H1 (cell line): ENCODE measurements at regions not wholly inside any gene's neighbourhood (a gene's known extent, or its start where the extent isn't known, plus 50 kb on each side); places are given as distances from the start of the nearest gene placed in this dataset.

ENCODE experiments used
- CTCF ChIA-PET: fragments of 300-600 bp; sonication (Branson Sonifier 250); formaldehyde crosslinking; loops from one replicate; lab custom pipeline; 2021; ENCODE audit not compliant: partially characterized antibody; lab: Charles Lee
- POLR2A ChIA-PET: fragments of 300-600 bp; sonication (Branson Sonifier 250); formaldehyde crosslinking; loops from one replicate; lab custom pipeline; 2021; ENCODE audit warnings: inconsistent platforms; ENCODE audit not compliant: partially characterized antibody; lab: Charles Lee
- DNase-seq, 2 experiments: peaks; one replicate each; pipeline versions ENCODE4 v3.0.0 to v3.0.0-alpha.2; 2010 to 2022; ENCODE audit warnings: low spot score in 2 of 2, low read depth in 1 of 2, mixed read lengths in 1 of 2
- FAIRE-seq: peaks from 2 replicates; lab custom pipeline; 2011; peaks lifted over from hg19 to GRCh38; lab: Jason Lieb, UNC
- H2AFZ ChIP-seq: 2 replicates; pipeline ENCODE4 v1.8.1; 2012; ENCODE audit warnings: low read length, inconsistent platforms
- H2AK5ac ChIP-seq: 2 replicates; pipeline ENCODE4 v1.6.1; 2013; ENCODE audit warnings: low read depth, low read length
- H2BK120ac ChIP-seq: replicated peaks from 2 replicates; pipeline ENCODE3; 2013; ENCODE audit warnings: low read depth, low read length, inconsistent platforms
- H2BK12ac ChIP-seq: 2 replicates; pipeline ENCODE4 v1.6.1; 2013; ENCODE audit warnings: low read depth, low read length
- H2BK15ac ChIP-seq: 2 replicates; pipeline ENCODE4 v1.6.1; 2013; ENCODE audit warnings: low read length
- H2BK20ac ChIP-seq: 2 replicates; pipeline ENCODE4 v1.6.1; 2013; ENCODE audit warnings: low read length
- H2BK5ac ChIP-seq: 2 replicates; pipeline ENCODE4 v1.6.1; 2013; ENCODE audit warnings: low read depth, low read length
- H3K14ac ChIP-seq: 2 replicates; pipeline ENCODE4 v1.6.1; 2013; ENCODE audit warnings: inconsistent platforms; ENCODE audit not compliant: insufficient read length
- H3K18ac ChIP-seq: 2 replicates; pipeline ENCODE4 v1.6.1; 2013; ENCODE audit warnings: low read length; ENCODE audit errors: extremely low read depth
- H3K23ac ChIP-seq: 2 replicates; pipeline ENCODE4 v1.6.1; 2013; ENCODE audit warnings: inconsistent platforms; ENCODE audit not compliant: insufficient read length
- H3K23me2 ChIP-seq: 2 replicates; pipeline ENCODE4 v1.6.1; 2013; ENCODE audit warnings: low read depth, low read length
- H3K27ac ChIP-seq: 2 replicates; pipeline ENCODE4 v1.6.1; 2011; ENCODE audit warnings: low read depth, low read length, inconsistent platforms
- H3K27me3 ChIP-seq, 4 experiments: replicated peaks in 1 of 4; 1 replicate in 1 of 4; 2 replicates in 3 of 4; pipeline versions ENCODE4 v1.6.1 to v1.8.1; 2011 to 2013; ENCODE audit warnings: low read length in 3 of 4, mild to moderate bottlenecking in 3 of 4, inconsistent platforms in 2 of 4, mixed read lengths in 2 of 4, moderate library complexity in 1 of 4; ENCODE audit not compliant: control insufficient read depth in 3 of 4, insufficient read depth in 3 of 4; ENCODE audit errors: extremely low read depth in 1 of 4
- H3K36me3 ChIP-seq, 4 experiments: 2 replicates each; pipeline versions ENCODE4 v1.6.1 to v1.8.1; 2011 to 2013; ENCODE audit warnings: mild to moderate bottlenecking in 4 of 4, low read length in 3 of 4, moderate library complexity in 2 of 4, control low read depth in 1 of 4, inconsistent platforms in 1 of 4; ENCODE audit not compliant: insufficient read depth in 4 of 4, control insufficient read depth in 2 of 4
- H3K4ac ChIP-seq: replicated peaks from 2 replicates; pipeline ENCODE3; 2013; ENCODE audit warnings: low read length, low read depth, mixed read lengths, inconsistent platforms; ENCODE audit not compliant: insufficient read length
- H3K4me1 ChIP-seq, 4 experiments: replicated peaks in 1 of 4; 1 replicate in 1 of 4; 2 replicates in 3 of 4; pipeline versions ENCODE4 v1.6.1 to v1.8.1; 2011 to 2013; ENCODE audit warnings: low read length in 3 of 4, inconsistent platforms in 2 of 4, mixed read lengths in 1 of 4; ENCODE audit not compliant: insufficient read depth in 4 of 4, control insufficient read depth in 3 of 4
- H3K4me2 ChIP-seq, 2 experiments: 2 replicates each; pipeline versions ENCODE4 v1.6.1 to v1.8.1; 2011 to 2013; ENCODE audit warnings: low read depth in 2 of 2, low read length in 2 of 2, control low read depth in 1 of 2, inconsistent platforms in 1 of 2, mild to moderate bottlenecking in 1 of 2; ENCODE audit not compliant: insufficient read depth in 1 of 2
- H3K4me3 ChIP-seq, 4 experiments: fragments of 200-600, 300-600 bp in 1 of 4; sonication (generic), shearing (Covaris generic), sonication (Bioruptor Twin) in 1 of 4; 2 replicates each; pipeline versions ENCODE4 v1.5.1 to v1.8.1; 2011 to 2016; ENCODE audit warnings: low read length in 4 of 4, low read depth in 3 of 4, control low read depth in 2 of 4, inconsistent platforms in 2 of 4, mild to moderate bottlenecking in 2 of 4, mixed read lengths in 1 of 4, moderate library complexity in 1 of 4; ENCODE audit not compliant: insufficient read depth in 2 of 4; ENCODE audit errors: extremely low read depth in 1 of 4
- H3K56ac ChIP-seq: replicated peaks from 2 replicates; pipeline ENCODE3; 2013; ENCODE audit warnings: low read depth, mild to moderate bottlenecking, mixed read lengths, low read length, inconsistent platforms; ENCODE audit not compliant: insufficient read length
- H3K79me1 ChIP-seq: 2 replicates; pipeline ENCODE4 v1.6.1; 2013; ENCODE audit warnings: low read depth, low read length, control low read depth
- H3K79me2 ChIP-seq, 2 experiments: 2 replicates each; pipeline versions ENCODE4 v1.6.1 to v1.8.1; 2012 to 2013; ENCODE audit warnings: low read length in 2 of 2, mild to moderate bottlenecking in 2 of 2, inconsistent platforms in 1 of 2; ENCODE audit not compliant: insufficient read depth in 2 of 2, control insufficient read depth in 1 of 2
- H3K9ac ChIP-seq, 4 experiments: replicated peaks in 1 of 4; 1 replicate in 1 of 4; 2 replicates in 3 of 4; pipeline versions ENCODE4 v1.6.1 to v1.8.1; 2011 to 2013; ENCODE audit warnings: low read depth in 3 of 4, low read length in 3 of 4, control low read depth in 2 of 4, mild to moderate bottlenecking in 2 of 4, moderate library complexity in 2 of 4, inconsistent platforms in 1 of 4; ENCODE audit errors: extremely low read depth in 1 of 4
- H3K9me3 ChIP-seq, 2 experiments: 2 replicates each; pipeline versions ENCODE4 v1.6.1 to v1.8.1; 2012 to 2013; ENCODE audit warnings: mild to moderate bottlenecking in 2 of 2, moderate library complexity in 2 of 2, control low read depth in 1 of 2, inconsistent platforms in 1 of 2, low read depth in 1 of 2, low read length in 1 of 2, mixed read lengths in 1 of 2; ENCODE audit not compliant: insufficient read depth in 2 of 2
- H4K20me1 ChIP-seq, 2 experiments: replicated peaks in 1 of 2; 2 replicates each; pipeline versions ENCODE3 to v1.8.1; 2011 to 2013; ENCODE audit warnings: inconsistent platforms in 2 of 2, low read length in 2 of 2, mild to moderate bottlenecking in 1 of 2; ENCODE audit not compliant: insufficient read depth in 2 of 2, control insufficient read depth in 1 of 2
- H4K5ac ChIP-seq: 2 replicates; pipeline ENCODE4 v1.6.1; 2013; ENCODE audit warnings: low read length, low read depth, mixed read lengths, inconsistent platforms; ENCODE audit not compliant: insufficient read length
- H4K8ac ChIP-seq: 2 replicates; pipeline ENCODE4 v1.8.0; 2013; ENCODE audit warnings: mild to moderate bottlenecking, moderate library complexity, low read length, inconsistent platforms; ENCODE audit not compliant: insufficient read depth; ENCODE audit errors: extremely low read depth
- H4K91ac ChIP-seq: replicated peaks from 2 replicates; pipeline ENCODE3; 2013; ENCODE audit warnings: low read length, mixed read lengths, inconsistent platforms; ENCODE audit not compliant: insufficient read length
- RFX5 ChIP-seq: IDR thresholded peaks from 2 replicates; pipeline ENCODE4 v1.6.1; 2011; ENCODE audit warnings: low read depth, low read length, improper control_type of control experiment, borderline replicate concordance
- RXRA ChIP-seq: IDR thresholded peaks from 2 replicates; pipeline ENCODE4 v1.6.1; 2011; ENCODE audit warnings: low read depth, mild to moderate bottlenecking, low read length, moderate library complexity; ENCODE audit not compliant: insufficient read depth
- SIN3A ChIP-seq, 2 experiments: IDR thresholded peaks in 1 of 2; conservative IDR thresholded peaks in 1 of 2; 2 replicates each; pipeline ENCODE4 v1.6.1; 2011 to 2012; ENCODE audit warnings: low read length in 2 of 2, improper control_type of control experiment in 1 of 2, low read depth in 1 of 2, mild to moderate bottlenecking in 1 of 2
- SRF ChIP-seq: IDR thresholded peaks from 2 replicates; pipeline ENCODE4 v1.6.1; 2011; ENCODE audit warnings: mild to moderate bottlenecking, low read depth, low read length, moderate library complexity
- TBP ChIP-seq: IDR thresholded peaks from 2 replicates; pipeline ENCODE4 v1.6.1; 2011; ENCODE audit warnings: low read depth, low read length, improper control_type of control experiment
- WGBS, 2 experiments: shearing (Covaris generic) in 1 of 2; methylation state at CpG; one replicate each; pipeline versions ENCODE4 v1.1.6 to v1.1.7; 2013 to 2015; ENCODE audit warnings: low lambda C conversion rate in 2 of 2, mixed read lengths in 2 of 2, inconsistent platforms in 1 of 2, low coverage in 1 of 2, missing lambda C conversion rate in 1 of 2; ENCODE audit not compliant: insufficient replicate concordance in 2 of 2, insufficient coverage in 1 of 2, insufficient read length in 1 of 2; ENCODE audit errors: extremely low coverage in 1 of 2, missing lambda C conversion rate in 1 of 2; 5-methylcytosine and 5-hydroxymethylcytosine counted together
- TF ChIP-seq, protein P1 (sequence below): IDR thresholded peaks from 2 replicates; pipeline ENCODE4 v1.6.1; 2012; ENCODE audit warnings: inconsistent platforms

DNA sequence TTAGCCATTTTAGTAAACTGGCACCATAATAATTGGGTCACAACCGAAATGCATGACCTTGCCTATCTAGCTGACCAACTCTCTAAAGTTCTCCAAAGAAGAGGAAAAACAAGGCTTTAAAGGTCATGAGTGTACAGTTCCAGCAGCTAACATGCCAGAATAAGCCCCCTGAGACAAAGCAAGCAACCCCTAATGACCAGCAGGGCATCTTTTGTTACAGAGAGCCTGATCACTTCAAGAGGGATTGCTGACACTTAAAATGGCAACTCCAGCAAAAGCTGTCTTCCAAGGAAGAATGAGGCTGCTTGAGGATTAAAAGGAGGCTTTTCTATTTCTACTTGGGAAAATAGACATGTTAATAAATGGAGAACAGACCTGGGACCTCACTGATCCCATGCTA lies 213.6 kb downstream of the CDC14C start:
- POLR2A ChIA-PET = no interaction called here
- DNase-seq = no peak

More for the DNA sequence above, 213.6 kb downstream of the CDC14C start:
- no peak overlapping the region for H3K18ac ChIP-seq
- no peaks in the 10 kb centered on the region for H3K27me3 ChIP-seq
- no peak for FAIRE-seq
- H4K20me1 ChIP-seq = no peaks in the 10 kb centered on the region
- no peaks in the 10 kb centered on the region for H3K79me1 ChIP-seq
- no peak overlapping the region for H2BK20ac ChIP-seq
- H3K4me2 ChIP-seq = no peak overlapping the region
- TF ChIP-seq SIN3A (conservative IDR thresholded peaks at IDR 0.05 in 1 of 2, IDR thresholded peaks at IDR 0.05 in 1 of 2; ENCODE audit: low read depth in 1 of 2, low read length in 2 of 2) (no peak), RXRA (no peak), RFX5 (no peak), SRF (no peak), TBP (no peak)
- TF ChIP-seq, protein P1, sequence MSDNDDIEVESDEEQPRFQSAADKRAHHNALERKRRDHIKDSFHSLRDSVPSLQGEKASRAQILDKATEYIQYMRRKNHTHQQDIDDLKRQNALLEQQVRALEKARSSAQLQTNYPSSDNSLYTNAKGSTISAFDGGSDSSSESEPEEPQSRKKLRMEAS = no peak
- H3K23me2 ChIP-seq = no peaks in the 10 kb centered on the region
- no peak overlapping the region for H3K14ac ChIP-seq
- no peak overlapping the region for H3K4me3 ChIP-seq
- H3K27ac ChIP-seq = no peak overlapping the region
- no peak overlapping the region for H3K56ac ChIP-seq
- no peaks in the 10 kb centered on the region for H3K9me3 ChIP-seq
- no peak overlapping the region for H3K23ac ChIP-seq
- no peak overlapping the region for H2BK120ac ChIP-seq
- H2BK5ac ChIP-seq = no peak overlapping the region
- H3K4ac ChIP-seq = no peak overlapping the region
- peak overlapping the region; percentile 49; the same call in 1 of the 2 replicates for H2AFZ ChIP-seq
- CTCF ChIA-PET = interaction anchor here (0.6 to 0.8 kb wide), 2 partner anchors 127 to 605 kb away, joined by 3 read pairs; no protein-coding TSS in a partner anchor
- no peak overlapping the region for H4K8ac ChIP-seq
- H2BK12ac ChIP-seq = no peak overlapping the region
- H3K36me3 ChIP-seq = no peaks in the 10 kb centered on the region
- H3K9ac ChIP-seq = no peak overlapping the region
- H2BK15ac ChIP-seq = no peak overlapping the region
- H4K91ac ChIP-seq = no peak overlapping the region
- H3K4me1 ChIP-seq = no peaks in the 10 kb centered on the region
- no peaks in the 10 kb centered on the region for H3K79me2 ChIP-seq
- WGBS, 2 experiments = 94% methylated on average over 1 of the region's 1 CpG; no CpG with 5 or more reads in 1 of the 2 experiments
- no peak overlapping the region for H4K5ac ChIP-seq
- H2AK5ac ChIP-seq = no peak overlapping the region
